Bronchial epithelial cell (primary cell): ENCODE measurements at regions not wholly inside any gene's neighbourhood (a gene's known extent, or its start where the extent isn't known, plus 50 kb on each side); places are given as distances from the start of the nearest gene placed in this dataset.

Experiments
- DNase-seq: peaks from one replicate; pipeline ENCODE4 v3.0.0-alpha.2; 2010; ENCODE audit warnings: low read depth
- FAIRE-seq: peaks from 2 replicates; lab custom pipeline; 2011; peaks lifted over from hg19 to GRCh38; lab: Jason Lieb, UNC
- H3K27me3 ChIP-seq: 2 replicates; pipeline ENCODE4 v1.5.1; 2011; ENCODE audit warnings: low read length; ENCODE audit not compliant: control insufficient read depth, insufficient read depth
- H3K36me3 ChIP-seq: 2 replicates; pipeline ENCODE4 v1.5.1; 2011; ENCODE audit warnings: low read length; ENCODE audit not compliant: control insufficient read depth, insufficient read depth
- H3K4me3 ChIP-seq: 2 replicates; pipeline ENCODE4 v1.5.1; 2011; ENCODE audit warnings: mild to moderate bottlenecking, low read depth, low read length, control low read depth
- TF ChIP-seq, protein P1 (sequence below): IDR thresholded peaks from 2 replicates; pipeline ENCODE4 v1.5.1; 2011; ENCODE audit warnings: mild to moderate bottlenecking, moderate library complexity, low read length, control low read depth, inconsistent platforms; ENCODE audit not compliant: insufficient read depth, severe bottlenecking

DNA sequence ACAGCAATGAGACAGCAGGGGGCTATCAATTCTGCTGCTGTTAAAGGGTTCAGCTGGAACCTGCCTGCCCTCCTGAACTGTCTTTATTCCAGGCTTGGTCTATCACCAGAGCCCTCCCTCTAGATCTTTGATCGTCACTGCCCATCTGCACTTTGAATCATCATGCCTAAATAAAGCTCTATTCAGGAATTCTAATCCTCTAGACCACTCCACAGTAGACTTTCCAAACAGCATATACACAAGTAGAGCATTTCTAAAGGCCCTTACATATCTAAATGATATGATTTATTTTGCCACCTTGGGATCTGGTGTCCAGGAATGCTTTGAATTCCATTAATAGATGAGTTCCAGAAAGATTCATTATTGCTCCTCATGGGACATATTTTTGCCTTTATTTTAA, 542.1 kb upstream of the SYT4 start:
- TF ChIP-seq, protein P1, sequence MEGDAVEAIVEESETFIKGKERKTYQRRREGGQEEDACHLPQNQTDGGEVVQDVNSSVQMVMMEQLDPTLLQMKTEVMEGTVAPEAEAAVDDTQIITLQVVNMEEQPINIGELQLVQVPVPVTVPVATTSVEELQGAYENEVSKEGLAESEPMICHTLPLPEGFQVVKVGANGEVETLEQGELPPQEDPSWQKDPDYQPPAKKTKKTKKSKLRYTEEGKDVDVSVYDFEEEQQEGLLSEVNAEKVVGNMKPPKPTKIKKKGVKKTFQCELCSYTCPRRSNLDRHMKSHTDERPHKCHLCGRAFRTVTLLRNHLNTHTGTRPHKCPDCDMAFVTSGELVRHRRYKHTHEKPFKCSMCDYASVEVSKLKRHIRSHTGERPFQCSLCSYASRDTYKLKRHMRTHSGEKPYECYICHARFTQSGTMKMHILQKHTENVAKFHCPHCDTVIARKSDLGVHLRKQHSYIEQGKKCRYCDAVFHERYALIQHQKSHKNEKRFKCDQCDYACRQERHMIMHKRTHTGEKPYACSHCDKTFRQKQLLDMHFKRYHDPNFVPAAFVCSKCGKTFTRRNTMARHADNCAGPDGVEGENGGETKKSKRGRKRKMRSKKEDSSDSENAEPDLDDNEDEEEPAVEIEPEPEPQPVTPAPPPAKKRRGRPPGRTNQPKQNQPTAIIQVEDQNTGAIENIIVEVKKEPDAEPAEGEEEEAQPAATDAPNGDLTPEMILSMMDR = no peak
- H3K4me3 ChIP-seq = no peak overlapping the region
- no peak for FAIRE-seq
- DNase-seq = no peak
- H3K36me3 ChIP-seq = no peaks in the 10 kb centered on the region
- no peaks in the 10 kb centered on the region for H3K27me3 ChIP-seq

- no peak overlapping the region for H3K4me3 ChIP-seq
- DNase-seq (no peak), FAIRE-seq (no peak)
- H3K36me3 ChIP-seq = no peaks in the 10 kb centered on the region
- no peaks in the 10 kb centered on the region for H3K27me3 ChIP-seq
- TF ChIP-seq, protein P1 = no peak
Observed at GRCh38 chr18:43819873-43820272, 542.6 kb upstream of the SYT4 start.

DNA sequence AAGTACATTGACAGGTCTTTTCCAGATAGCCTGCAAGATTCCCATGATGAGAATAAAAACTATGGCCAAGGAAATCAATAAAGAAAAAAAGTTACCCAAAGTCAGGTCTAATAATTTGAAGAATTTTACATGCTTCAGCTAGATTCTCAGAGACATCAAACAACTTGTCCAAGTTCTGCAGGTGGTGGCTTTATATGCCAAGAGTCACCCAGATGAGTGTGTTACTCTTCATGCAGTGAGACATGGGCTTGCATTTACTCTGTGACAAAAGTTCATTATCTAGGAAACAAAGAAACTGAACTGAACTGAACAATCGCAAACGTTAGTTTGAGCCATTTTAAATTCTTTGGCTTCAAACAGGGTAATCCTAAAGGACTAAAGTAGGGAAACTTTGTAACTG, 548.5 kb upstream of the SYT4 start:
- H3K27me3 ChIP-seq = no peaks in the 10 kb centered on the region
- DNase-seq = no peak
- no peak for FAIRE-seq
- no peak overlapping the region for H3K4me3 ChIP-seq
- TF ChIP-seq, protein P1 = no peak
- no peaks in the 10 kb centered on the region for H3K36me3 ChIP-seq

- H3K4me3 ChIP-seq = no peak overlapping the region
- no peaks in the 10 kb centered on the region for H3K27me3 ChIP-seq
- TF ChIP-seq, protein P1 = no peak
- DNase-seq (no peak), FAIRE-seq (no peak)
- H3K36me3 ChIP-seq = no peaks in the 10 kb centered on the region
Observed at GRCh38 chr18:43826215-43826614, 548.9 kb upstream of the SYT4 start.

- Histone ChIP-seq H3K4me3 (no peak overlapping the region), H3K36me3 (no peaks in the 10 kb centered on the region), H3K27me3 (no peaks in the 10 kb centered on the region)
- TF ChIP-seq, protein P1 = no peak
- no peak for DNase-seq
- no peak for FAIRE-seq
Observed at GRCh38 chr18:43827311-43827710, 550.0 kb upstream of the SYT4 start.

DNA sequence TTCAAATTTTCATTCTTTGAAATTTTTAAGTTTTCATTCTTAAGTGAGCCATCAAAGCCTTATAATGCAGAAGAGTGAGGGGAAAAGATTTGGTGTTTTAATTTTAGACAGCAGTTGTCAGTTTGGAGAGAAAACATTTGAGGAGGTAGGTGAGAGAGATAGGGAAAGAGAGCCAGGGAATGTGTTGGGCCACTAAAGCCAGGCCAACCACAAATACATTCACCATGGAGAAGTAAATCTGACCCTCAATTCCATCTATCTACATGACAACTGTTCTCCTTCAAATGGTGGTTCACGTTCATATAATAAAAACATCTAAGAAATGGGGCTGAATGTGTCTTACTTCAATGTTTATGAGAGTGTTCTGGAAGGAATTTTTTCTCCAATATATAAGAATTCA, 553.0 kb upstream of the SYT4 start:
- H3K27me3 ChIP-seq = no peaks in the 10 kb centered on the region
- H3K36me3 ChIP-seq = no peaks in the 10 kb centered on the region
- H3K4me3 ChIP-seq = no peak overlapping the region
- TF ChIP-seq, protein P1 = no peak
- FAIRE-seq (no peak), DNase-seq (no peak)
